ENCODE measurements at regions not wholly inside any gene's neighbourhood (a gene's known extent, or its start where the extent isn't known, plus 50 kb on each side); places are given as distances from the start of the nearest gene placed in this dataset.

- ChIA-PET POLR2A (no interaction called here), CTCF (no interaction called here)
- no peak overlapping the region for H3K4me3 ChIP-seq (ENCODE audit: low read depth, low read length)
- no peak for DNase-seq (ENCODE audit: low read depth, low spot score)
- TF ChIP-seq CTCF (IDR thresholded peaks at IDR 0.05; ENCODE audit: insufficient read depth, low read length, missing control alignments), result no peak
These were observed 290.0 kb downstream of the S1PR1 start for GRCh38 chr1:101526813-101527212.

GRCh38 chr1:101532377-101532776 is 295.6 kb downstream of the S1PR1 start:
- TF ChIP-seq CTCF (IDR thresholded peaks at IDR 0.05; ENCODE audit: insufficient read depth, low read length, missing control alignments), result no peak
- H3K4me3 ChIP-seq (ENCODE audit: low read depth, low read length), result no peak overlapping the region
- POLR2A ChIA-PET, result no interaction called here
- CTCF ChIA-PET, result interaction anchor here (1.6 kb wide), 1 partner anchor 12 kb away, joined by 8 read pairs; no protein-coding TSS in a partner anchor
- no peak for DNase-seq (ENCODE audit: low read depth, low spot score)

GRCh38 chr1:101540161-101540560 is 303.3 kb downstream of the S1PR1 start:
- DNase-seq (ENCODE audit: low read depth, low spot score), result no peak
- no peak for TF ChIP-seq CTCF (IDR thresholded peaks at IDR 0.05; ENCODE audit: insufficient read depth, low read length, missing control alignments)
- POLR2A ChIA-PET, result no interaction called here
- CTCF ChIA-PET, result interaction anchor here (1.4 kb wide), 1 partner anchor 33 kb away, joined by 4 read pairs; no protein-coding TSS in a partner anchor
- no peak overlapping the region for H3K4me3 ChIP-seq (ENCODE audit: low read depth, low read length)

GRCh38 chr1:101546885-101547284 is 310.1 kb downstream of the S1PR1 start:
- TF ChIP-seq CTCF (IDR thresholded peaks at IDR 0.05; ENCODE audit: insufficient read depth, low read length, missing control alignments), result no peak
- CTCF ChIA-PET, result no interaction called here
- no peak for DNase-seq (ENCODE audit: low read depth, low spot score)
- POLR2A ChIA-PET, result no interaction called here
- no peak overlapping the region for H3K4me3 ChIP-seq (ENCODE audit: low read depth, low read length)

- no peak overlapping the region for H3K4me3 ChIP-seq (ENCODE audit: low read depth, low read length)
- no peak for DNase-seq (ENCODE audit: low read depth, low spot score)
- ChIA-PET POLR2A (no interaction called here), CTCF (no interaction called here)
- TF ChIP-seq CTCF (IDR thresholded peaks at IDR 0.05; ENCODE audit: insufficient read depth, low read length, missing control alignments), result no peak
These were observed 310.5 kb downstream of the S1PR1 start for GRCh38 chr1:101547357-101547756.

- ChIA-PET CTCF (no interaction called here), POLR2A (no interaction called here)
- no peak for TF ChIP-seq CTCF (IDR thresholded peaks at IDR 0.05; ENCODE audit: insufficient read depth, low read length, missing control alignments)
- DNase-seq (ENCODE audit: low read depth, low spot score), result no peak
- H3K4me3 ChIP-seq (ENCODE audit: low read depth, low read length), result no peak overlapping the region
These were observed 311.6 kb downstream of the S1PR1 start for GRCh38 chr1:101548376-101548775.
